ENCODE measurements at regions not wholly inside any gene's neighbourhood (a gene's known extent, or its start where the extent isn't known, plus 50 kb on each side); places are given as distances from the start of the nearest gene placed in this dataset.

DNA sequence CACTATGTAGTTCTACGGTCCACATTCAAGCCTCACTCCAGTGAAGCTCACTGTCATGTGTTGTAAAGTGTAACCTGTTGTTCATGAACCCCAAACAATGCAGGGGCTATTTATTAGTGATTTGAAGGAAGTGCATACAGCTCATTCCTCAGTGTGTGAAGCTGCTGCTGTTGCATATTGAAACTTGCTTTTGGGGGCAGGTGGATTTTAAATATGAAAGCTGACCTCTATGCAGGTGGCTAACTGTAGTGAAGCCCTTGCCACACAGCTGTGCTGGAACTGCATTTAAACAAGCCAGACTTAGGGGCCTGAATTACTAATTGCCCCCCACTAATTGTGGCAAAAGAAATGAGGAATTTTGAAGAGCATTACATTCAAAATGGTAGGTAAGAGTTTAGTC, 226.3 kb downstream of the ATP23 start:
- no peaks in the 10 kb centered on the region for H3K36me3 ChIP-seq (replicated peaks in 1 of 2; ENCODE audit: control extremely low read depth in 1 of 2, control insufficient read depth in 1 of 2, extremely low read depth in 1 of 2, insufficient read depth in 2 of 2, low read length in 1 of 2)
- ChIA-PET CTCF (interaction anchor here (1.0 to 1.3 kb wide), 2 partner anchors 9 to 68 kb away, joined by 3 to 4 read pairs; no protein-coding TSS in a partner anchor), POLR2A (no interaction called here)
- no peak overlapping the region for H3K4me2 ChIP-seq (replicated peaks; ENCODE audit: low read depth, low read length, poor library complexity, severe bottlenecking)
- no peak overlapping the region for H3K4me3 ChIP-seq (ENCODE audit: control extremely low read depth in 1 of 5, extremely low read depth in 1 of 5, insufficient read depth in 1 of 5, low read depth in 2 of 5, low read length in 4 of 5)
- ATAC-seq (ENCODE audit: low read depth), result no peak
- Mint-ChIP-seq H3K27me3 (peaks cover 14% of the 10 kb centered on the region), H3K27ac (no peak overlapping the region), H3K4me1 (no peaks in the 10 kb centered on the region), H3K9me3 (ENCODE audit: insufficient read depth) (no peaks in the 10 kb centered on the region), H3K4me3 (no peak overlapping the region)
- no peaks in the 10 kb centered on the region for H3K27me3 ChIP-seq (replicated peaks in 1 of 4; ENCODE audit: control extremely low read depth in 1 of 4, control insufficient read depth in 3 of 4, insufficient read depth in 4 of 4, low read length in 3 of 4)
- H3K9ac ChIP-seq (ENCODE audit: low read length), result no peak overlapping the region
- TF ChIP-seq, protein P1, sequence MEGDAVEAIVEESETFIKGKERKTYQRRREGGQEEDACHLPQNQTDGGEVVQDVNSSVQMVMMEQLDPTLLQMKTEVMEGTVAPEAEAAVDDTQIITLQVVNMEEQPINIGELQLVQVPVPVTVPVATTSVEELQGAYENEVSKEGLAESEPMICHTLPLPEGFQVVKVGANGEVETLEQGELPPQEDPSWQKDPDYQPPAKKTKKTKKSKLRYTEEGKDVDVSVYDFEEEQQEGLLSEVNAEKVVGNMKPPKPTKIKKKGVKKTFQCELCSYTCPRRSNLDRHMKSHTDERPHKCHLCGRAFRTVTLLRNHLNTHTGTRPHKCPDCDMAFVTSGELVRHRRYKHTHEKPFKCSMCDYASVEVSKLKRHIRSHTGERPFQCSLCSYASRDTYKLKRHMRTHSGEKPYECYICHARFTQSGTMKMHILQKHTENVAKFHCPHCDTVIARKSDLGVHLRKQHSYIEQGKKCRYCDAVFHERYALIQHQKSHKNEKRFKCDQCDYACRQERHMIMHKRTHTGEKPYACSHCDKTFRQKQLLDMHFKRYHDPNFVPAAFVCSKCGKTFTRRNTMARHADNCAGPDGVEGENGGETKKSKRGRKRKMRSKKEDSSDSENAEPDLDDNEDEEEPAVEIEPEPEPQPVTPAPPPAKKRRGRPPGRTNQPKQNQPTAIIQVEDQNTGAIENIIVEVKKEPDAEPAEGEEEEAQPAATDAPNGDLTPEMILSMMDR (IDR thresholded peaks at IDR 0.05), result no peak
- TF ChIP-seq EZH2 (IDR thresholded peaks at IDR 0.05; ENCODE audit: borderline replicate concordance, insufficient read depth, low read depth, low read length, poor library complexity, severe bottlenecking), result no peak
- no peaks in the 10 kb centered on the region for H3K4me1 ChIP-seq (ENCODE audit: control insufficient read depth in 2 of 2, insufficient read depth in 2 of 2, low read length in 2 of 2)
- H2AFZ ChIP-seq (ENCODE audit: insufficient read depth, low read depth, low read length, poor library complexity, severe bottlenecking), result no peak overlapping the region
- no peaks in the 10 kb centered on the region for H3K79me2 ChIP-seq (ENCODE audit: control insufficient read depth, insufficient read depth, low read length)
- intact Hi-C loops (cut with micrococcal nuclease), result no loop called here
- WGBS (ENCODE audit: insufficient coverage), result no CpG with 5 or more reads among the region's 1 CpG
- no peaks in the 10 kb centered on the region for H3K9me3 ChIP-seq (ENCODE audit: control extremely low read depth in 1 of 3, control insufficient read depth in 2 of 3, insufficient read depth in 1 of 3, low read length in 2 of 3)
- H4K20me1 ChIP-seq (ENCODE audit: control insufficient read depth, insufficient read depth, low read length, poor library complexity, severe bottlenecking), result no peaks in the 10 kb centered on the region
- no peak overlapping the region for H3K27ac ChIP-seq (ENCODE audit: low read length in 2 of 2)
- no peak for DNase-seq

DNA sequence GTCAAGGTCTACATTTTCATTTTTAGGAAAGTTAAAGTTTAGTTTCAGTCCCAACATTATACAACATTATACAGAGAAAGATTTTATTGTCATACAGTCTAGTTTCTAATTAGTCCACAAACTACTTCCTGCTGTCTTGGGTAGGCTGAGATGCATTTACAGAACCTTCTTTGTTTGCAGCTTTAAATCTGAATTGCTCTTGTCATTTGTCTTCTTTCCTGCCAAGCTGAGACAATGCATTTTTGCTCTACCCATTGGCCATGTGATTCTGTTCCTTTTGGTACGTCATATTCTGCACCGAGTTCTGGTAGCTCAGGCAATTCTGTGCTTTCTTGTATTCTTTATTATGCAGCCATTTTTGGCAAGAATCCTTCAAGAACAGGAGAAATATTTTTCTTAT, 228.5 kb downstream of the ATP23 start:
- DNase-seq (no peak), ATAC-seq (ENCODE audit: low read depth) (no peak)
- Histone ChIP-seq H3K27ac (ENCODE audit: low read length in 2 of 2) (no peak overlapping the region), H3K4me3 (ENCODE audit: control extremely low read depth in 1 of 5, extremely low read depth in 1 of 5, insufficient read depth in 1 of 5, low read depth in 2 of 5, low read length in 4 of 5) (no peak overlapping the region), H3K9me3 (ENCODE audit: control extremely low read depth in 1 of 3, control insufficient read depth in 2 of 3, insufficient read depth in 1 of 3, low read length in 2 of 3) (no peaks in the 10 kb centered on the region), H3K27me3 (replicated peaks in 1 of 4; ENCODE audit: control extremely low read depth in 1 of 4, control insufficient read depth in 3 of 4, insufficient read depth in 4 of 4, low read length in 3 of 4) (no peaks in the 10 kb centered on the region), H3K9ac (ENCODE audit: low read length) (no peak overlapping the region), H3K36me3 (replicated peaks in 1 of 2; ENCODE audit: control extremely low read depth in 1 of 2, control insufficient read depth in 1 of 2, extremely low read depth in 1 of 2, insufficient read depth in 2 of 2, low read length in 1 of 2) (no peaks in the 10 kb centered on the region), H3K79me2 (ENCODE audit: control insufficient read depth, insufficient read depth, low read length) (no peaks in the 10 kb centered on the region), H2AFZ (ENCODE audit: insufficient read depth, low read depth, low read length, poor library complexity, severe bottlenecking) (no peak overlapping the region), H3K4me1 (ENCODE audit: control insufficient read depth in 2 of 2, insufficient read depth in 2 of 2, low read length in 2 of 2) (no peaks in the 10 kb centered on the region), H4K20me1 (ENCODE audit: control insufficient read depth, insufficient read depth, low read length, poor library complexity, severe bottlenecking) (no peaks in the 10 kb centered on the region), H3K4me2 (replicated peaks; ENCODE audit: low read depth, low read length, poor library complexity, severe bottlenecking) (no peak overlapping the region)
- Mint-ChIP-seq H3K27ac (no peak overlapping the region), H3K4me1 (no peaks in the 10 kb centered on the region), H3K27me3 (peaks cover 20% of the 10 kb centered on the region), H3K9me3 (ENCODE audit: insufficient read depth) (no peaks in the 10 kb centered on the region), H3K4me3 (no peak overlapping the region)
- WGBS (ENCODE audit: insufficient coverage), result 93% methylated on average over 2 of the region's 2 CpGs
- CTCF ChIA-PET, result interaction anchor here (0.8 kb wide), 1 partner anchor 8 kb away, joined by 3 read pairs; no protein-coding TSS in a partner anchor
- intact Hi-C loops (cut with micrococcal nuclease), result no loop called here
- TF ChIP-seq, protein P1 (IDR thresholded peaks at IDR 0.05), result no peak
- TF ChIP-seq EZH2 (IDR thresholded peaks at IDR 0.05; ENCODE audit: borderline replicate concordance, insufficient read depth, low read depth, low read length, poor library complexity, severe bottlenecking), result no peak
- POLR2A ChIA-PET, result no interaction called here

Measured in B cell (primary cell).